GM11168 (cell line): ENCODE measurements at regions not wholly inside any gene's neighbourhood (a gene's known extent, or its start where the extent isn't known, plus 50 kb on each side); places are given as distances from the start of the nearest gene placed in this dataset.
"Not testable (repeated sequence)": the region's sequence is repeated elsewhere in the genome, so short reads cannot be mapped to it uniquely, and the experiment has no call there.

ENCODE experiments used
- in situ Hi-C: fragments of 300-500 bp; cut with MboI; formaldehyde crosslinking; loops from one replicate; pipeline ENCODE4 v1.12.0; 2022; ENCODE audit warnings: low sequenced_read_pairs; ENCODE audit not compliant: unreplicated experiment

DNA sequence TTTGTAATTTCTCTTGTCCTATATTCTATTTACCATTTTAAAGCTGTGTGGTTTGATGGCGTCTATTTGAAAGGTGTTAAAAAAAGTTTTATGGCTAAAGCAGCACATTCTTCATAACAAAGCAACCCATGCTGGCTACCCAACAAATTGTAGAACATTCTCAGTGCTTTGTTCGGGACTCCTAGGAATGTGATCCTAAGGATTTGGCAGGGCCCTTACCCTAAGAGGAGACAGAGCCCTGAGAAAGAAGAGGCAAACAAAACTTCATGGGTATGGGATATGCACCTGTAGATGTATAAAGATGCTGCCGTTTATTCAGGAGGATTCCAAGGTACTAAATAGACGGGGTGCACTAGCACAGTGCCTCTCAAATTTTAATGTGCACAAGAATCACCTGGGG lies 370.8 kb upstream of the DIPK2B start:
- in situ Hi-C loops, result no loop called here

DNA sequence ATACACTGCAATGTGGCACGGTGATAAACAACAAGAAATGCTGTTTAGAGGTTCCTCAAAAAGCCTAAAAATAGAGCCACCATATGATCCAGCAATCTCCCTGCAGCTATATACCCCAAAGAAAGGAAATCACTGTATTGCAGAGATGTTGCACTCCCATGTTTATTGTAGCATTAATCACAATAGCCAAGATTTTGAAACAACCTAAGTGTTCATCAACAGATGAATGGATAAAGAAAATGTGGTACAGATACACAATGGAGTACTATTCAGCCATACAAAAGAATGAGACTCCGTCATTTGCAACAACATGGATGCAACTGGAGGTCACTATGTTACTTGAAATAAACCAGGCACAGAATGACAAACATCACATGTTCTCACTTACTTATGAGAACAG lies 365.8 kb upstream of the DIPK2B start:
- in situ Hi-C loops, result no loop called here

DNA sequence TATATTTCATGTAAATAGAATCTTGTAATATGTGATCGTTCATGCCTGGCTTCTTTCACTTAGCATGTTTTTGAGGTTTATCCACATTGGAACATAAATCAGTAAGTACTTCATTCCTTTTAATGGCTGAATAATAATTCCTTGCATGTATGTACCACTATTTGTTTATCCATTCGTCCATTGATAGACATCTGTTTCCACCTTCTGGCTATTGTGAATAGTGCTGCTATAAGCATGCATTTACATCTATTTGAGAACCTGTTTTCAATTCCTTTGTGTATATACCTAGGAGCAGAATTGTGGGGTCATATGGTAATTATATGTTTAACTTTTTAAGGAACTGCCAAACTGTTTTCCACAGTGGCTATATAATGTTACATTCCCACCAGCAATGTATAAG lies 356.7 kb upstream of the DIPK2B start:
- in situ Hi-C loops, result no loop called here

GRCh38 chrX:45554736-45555135 lies 354.1 kb upstream of the DIPK2B start:
- in situ Hi-C loops, result no loop called here

DNA sequence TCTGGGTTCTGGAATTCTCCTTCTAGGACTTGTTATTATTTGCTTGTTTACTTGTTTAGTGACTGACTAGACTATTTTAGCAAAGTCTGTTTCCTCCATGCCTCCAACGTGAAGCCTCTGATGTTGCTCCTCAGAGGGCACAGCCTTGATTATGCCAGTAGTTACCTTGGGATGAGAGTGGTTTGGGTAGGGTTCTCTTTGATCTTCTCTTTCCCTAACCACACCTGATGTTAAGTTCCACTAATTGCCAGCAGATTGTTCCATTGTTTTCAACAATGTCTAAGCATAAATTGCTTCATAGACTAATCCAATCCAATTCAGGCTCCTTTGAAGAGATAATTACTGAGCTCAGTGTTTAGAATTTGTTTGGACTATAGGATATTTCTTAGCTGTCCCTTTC lies 352.7 kb upstream of the DIPK2B start:
- in situ Hi-C loops, result no loop called here

GRCh38 chrX:45546697-45547096 lies 346.0 kb upstream of the DIPK2B start:
- in situ Hi-C loops, result not testable (repeated sequence)

DNA sequence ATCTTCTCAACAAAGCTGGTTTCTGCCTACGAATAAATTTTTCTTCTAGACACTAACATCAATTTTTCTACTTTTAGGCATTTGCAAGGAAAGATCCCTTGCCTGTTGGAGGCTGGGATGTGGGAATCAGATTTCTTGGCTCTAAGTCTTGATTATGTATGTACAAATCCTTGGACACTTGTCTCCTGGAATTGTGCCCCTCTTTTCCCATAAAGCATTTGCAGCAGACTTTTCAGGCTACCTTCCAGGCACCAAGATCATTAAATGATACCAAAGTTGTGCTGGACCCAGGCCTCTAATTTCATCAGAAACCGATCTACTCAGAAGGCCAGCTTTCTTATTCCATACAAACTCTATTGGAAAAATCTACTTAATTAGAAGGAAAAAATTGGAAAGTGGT lies 339.5 kb upstream of the DIPK2B start:
- in situ Hi-C loops, result no loop called here

DNA sequence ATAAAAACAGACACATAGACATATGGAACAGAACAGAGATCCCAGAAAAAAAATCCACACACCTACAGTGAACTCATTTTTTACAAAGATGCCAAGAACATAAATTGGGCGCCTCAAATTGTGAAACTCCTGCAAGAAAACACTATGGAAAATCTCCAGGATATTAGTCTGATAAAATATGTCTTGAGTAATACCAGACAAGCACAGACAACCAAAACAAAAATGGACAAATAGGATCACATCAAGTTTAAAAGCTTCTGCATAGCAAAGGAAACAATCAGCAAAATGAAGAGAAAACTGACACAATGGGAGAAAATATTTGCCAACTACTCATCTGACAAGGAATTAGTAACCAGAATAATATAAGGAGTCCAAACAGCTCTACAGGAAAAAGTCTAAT lies 337.3 kb upstream of the DIPK2B start:
- in situ Hi-C loops, result no loop called here

GRCh38 chrX:45527834-45528233 lies 327.2 kb upstream of the DIPK2B start:
- in situ Hi-C loops, result no loop called here

GRCh38 chrX:45524805-45525204 lies 324.1 kb upstream of the DIPK2B start:
- in situ Hi-C loops, result no loop called here

DNA sequence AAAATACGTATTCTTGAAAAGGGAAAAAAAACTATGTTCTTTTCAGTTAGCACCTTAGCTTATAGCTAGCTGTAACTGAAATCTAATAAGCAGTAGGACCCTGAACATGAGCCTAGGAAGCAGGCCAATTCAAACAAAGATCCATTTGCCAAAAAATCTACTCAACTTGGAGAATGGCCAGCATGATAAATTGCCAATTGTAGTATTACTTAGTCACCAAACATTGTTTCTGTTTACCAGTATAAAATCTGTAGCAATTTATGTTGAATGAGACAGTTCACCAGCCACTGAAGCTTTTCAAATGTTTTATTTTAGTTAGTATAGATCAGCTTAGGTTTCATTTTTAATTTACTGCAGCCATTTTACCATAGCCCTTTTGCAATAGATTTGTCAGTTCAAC lies 323.6 kb upstream of the DIPK2B start:
- in situ Hi-C loops, result no loop called here

DNA sequence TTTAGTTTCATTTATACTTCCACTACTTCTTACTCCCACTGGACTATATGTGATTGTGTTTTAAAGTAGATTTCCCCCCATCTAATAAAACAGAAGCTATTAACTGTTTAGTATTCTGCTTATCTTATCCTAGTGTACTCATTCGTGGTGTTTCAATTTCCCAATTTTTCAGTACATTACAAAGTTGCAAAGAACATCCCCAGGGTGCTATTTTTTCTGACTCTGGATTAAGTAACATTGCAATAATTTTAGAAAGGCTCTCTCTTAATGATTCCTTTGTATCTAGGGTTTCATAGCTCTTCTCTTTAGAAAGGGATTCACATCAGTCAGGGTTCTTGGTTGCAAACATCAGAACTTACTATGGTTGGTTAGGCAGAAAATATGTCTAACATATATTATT lies 317.9 kb upstream of the DIPK2B start:
- in situ Hi-C loops, result loop anchor here (10.0 kb wide), 1 partner anchor 326 kb away; no protein-coding TSS in a partner anchor

GRCh38 chrX:45517090-45517973 lies 316.7 kb upstream of the DIPK2B start:
- in situ Hi-C loops, result loop anchor here (10.0 kb wide), 1 partner anchor 327 kb away; no protein-coding TSS in a partner anchor

- in situ Hi-C loops, result loop anchor here (10.0 kb wide), 1 partner anchor 329 kb away; no protein-coding TSS in a partner anchor
These were observed 314.9 kb upstream of the DIPK2B start for GRCh38 chrX:45515262-45516215.

- in situ Hi-C loops, result loop anchor here (10.0 kb wide), 1 partner anchor 332 kb away; no protein-coding TSS in a partner anchor
These were observed 312.4 kb upstream of the DIPK2B start for GRCh38 chrX:45513042-45513441.

GRCh38 chrX:45508454-45508853 lies 307.8 kb upstream of the DIPK2B start:
- in situ Hi-C loops, result no loop called here

GRCh38 chrX:45506149-45506730 lies 305.6 kb upstream of the DIPK2B start:
- in situ Hi-C loops, result no loop called here

DNA sequence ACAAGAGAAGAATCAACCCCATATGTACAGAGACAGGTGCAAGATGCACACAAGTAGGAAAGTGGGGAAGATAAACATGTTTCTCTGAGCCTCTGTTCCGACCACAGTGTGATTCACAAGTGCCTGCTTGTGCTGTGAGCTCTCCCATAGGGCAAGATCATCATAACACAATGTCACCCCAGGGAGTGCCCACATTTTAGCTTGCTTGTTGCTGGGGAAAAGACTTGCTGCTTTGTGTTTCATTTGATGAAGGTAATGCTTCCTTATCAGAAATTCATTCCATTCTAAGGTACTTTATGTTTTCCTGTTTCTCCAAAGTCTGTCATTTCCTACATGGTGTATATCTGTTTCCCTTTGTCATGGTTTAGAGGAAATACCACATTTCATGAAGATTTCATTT lies 304.5 kb upstream of the DIPK2B start:
- in situ Hi-C loops, result no loop called here

GRCh38 chrX:45503787-45504362 lies 303.2 kb upstream of the DIPK2B start:
- in situ Hi-C loops, result not testable (repeated sequence)

GRCh38 chrX:45502396-45502795 lies 301.7 kb upstream of the DIPK2B start:
- in situ Hi-C loops, result no loop called here
